KBM-7 (cell line): ENCODE measurements at regions not wholly inside any gene's neighbourhood (a gene's known extent, or its start where the extent isn't known, plus 50 kb on each side); places are given as distances from the start of the nearest gene placed in this dataset.

Source experiments
- DNase-seq: peaks from one replicate; pipeline ENCODE4 v3.0.0-alpha.2; 2015
- in situ Hi-C: fragments of 300-500 bp; cut with MboI; formaldehyde crosslinking; loops from 2 replicates; pipeline ENCODE4 v1.14.3; 2020; ENCODE audit warnings: low sequenced_read_pairs, low pct_unique_long_range_greater_than_20kb, mixed read lengths

- no peak for DNase-seq
- in situ Hi-C loops = no loop called here
Observed at GRCh38 chr22:47783433-47784366, 1021.2 kb downstream of the TBC1D22A start.

GRCh38 chr22:47782328-47783075 is 1020.1 kb downstream of the TBC1D22A start:
- DNase-seq = no peak

GRCh38 chr22:47781427-47782111 is 1019.1 kb downstream of the TBC1D22A start:
- in situ Hi-C loops = no loop called here
- DNase-seq = no peak

More at GRCh38 chr22:47782328-47783075, 1020.1 kb downstream of the TBC1D22A start:
- in situ Hi-C loops = no loop called here

GRCh38 chr22:47781024-47781423 is 1018.6 kb downstream of the TBC1D22A start:
- in situ Hi-C loops = no loop called here
- DNase-seq = no peak

GRCh38 chr22:47780281-47780875 is 1017.9 kb downstream of the TBC1D22A start:
- in situ Hi-C loops = no loop called here
- DNase-seq = no peak

- in situ Hi-C loops = no loop called here
- DNase-seq = no peak
Observed at GRCh38 chr22:47779474-47779873, 1017.0 kb downstream of the TBC1D22A start.

GRCh38 chr22:47778160-47778658 is 1015.8 kb downstream of the TBC1D22A start:
- in situ Hi-C loops = no loop called here
- no peak for DNase-seq

- no peak for DNase-seq
- in situ Hi-C loops = no loop called here
Observed at GRCh38 chr22:47777426-47777825, 1015.0 kb downstream of the TBC1D22A start.

GRCh38 chr22:47776329-47776728 is 1013.9 kb downstream of the TBC1D22A start:
- in situ Hi-C loops = no loop called here
- no peak for DNase-seq

- in situ Hi-C loops = no loop called here
- DNase-seq = no peak
Observed at GRCh38 chr22:47775686-47776085, 1013.2 kb downstream of the TBC1D22A start.

GRCh38 chr22:47775191-47775590 is 1012.7 kb downstream of the TBC1D22A start:
- DNase-seq = no peak
- in situ Hi-C loops = no loop called here

- in situ Hi-C loops = no loop called here
- DNase-seq = no peak
Observed at GRCh38 chr22:47773635-47774034, 1011.2 kb downstream of the TBC1D22A start.

GRCh38 chr22:47772864-47773263 is 1010.4 kb downstream of the TBC1D22A start:
- in situ Hi-C loops = no loop called here

GRCh38 chr22:47769652-47770051 is 1007.2 kb downstream of the TBC1D22A start:
- in situ Hi-C loops = no loop called here
- DNase-seq = no peak

More at GRCh38 chr22:47772864-47773263, 1010.4 kb downstream of the TBC1D22A start:
- DNase-seq = no peak

GRCh38 chr22:47768027-47768426 is 1005.6 kb downstream of the TBC1D22A start:
- DNase-seq = no peak
- in situ Hi-C loops = no loop called here

GRCh38 chr22:47767403-47767802 is 1005.0 kb downstream of the TBC1D22A start:
- in situ Hi-C loops = no loop called here
- DNase-seq = no peak

- no peak for DNase-seq
- in situ Hi-C loops = no loop called here
Observed at GRCh38 chr22:47765757-47766156, 1003.3 kb downstream of the TBC1D22A start.

GRCh38 chr22:47762141-47762540 is 999.7 kb downstream of the TBC1D22A start:
- DNase-seq = no peak
- in situ Hi-C loops = no loop called here

GRCh38 chr22:47759909-47760308 is 997.5 kb downstream of the TBC1D22A start:
- in situ Hi-C loops = no loop called here
- DNase-seq = no peak
